Fibroblast of lung (primary cell): ENCODE measurements at regions not wholly inside any gene's neighbourhood (a gene's known extent, or its start where the extent isn't known, plus 50 kb on each side); places are given as distances from the start of the nearest gene placed in this dataset.
A peak's percentile ranks its signal among the peaks of the same experiment; 100 is the strongest.

Experiments used
- DNase-seq, 2 donors: peaks; one replicate each; pipeline versions ENCODE4 v3.0.0 to v3.0.0-alpha.2; 2010; ENCODE audit warnings: low read depth in 2 of 2
- H2AFZ ChIP-seq: 2 replicates; pipeline ENCODE4 v1.5.1; 2012; ENCODE audit warnings: low read length, control low read depth, inconsistent platforms
- H3K27ac ChIP-seq: 2 replicates; pipeline ENCODE4 v1.5.1; 2011; ENCODE audit warnings: low read length, control low read depth; ENCODE audit not compliant: insufficient read depth
- H3K27me3 ChIP-seq: 2 replicates; pipeline ENCODE4 v1.5.1; 2011; ENCODE audit warnings: mild to moderate bottlenecking, low read length; ENCODE audit not compliant: control insufficient read depth, insufficient read depth
- H3K36me3 ChIP-seq: 2 replicates; pipeline ENCODE4 v1.5.1; 2011; ENCODE audit warnings: low read length; ENCODE audit not compliant: control insufficient read depth, insufficient read depth
- H3K4me1 ChIP-seq: 2 replicates; pipeline ENCODE4 v1.5.1; 2011; ENCODE audit warnings: low read length; ENCODE audit not compliant: control insufficient read depth, insufficient read depth; ENCODE audit errors: extremely low read depth
- H3K4me2 ChIP-seq: 2 replicates; pipeline ENCODE4 v1.5.1; 2011; ENCODE audit warnings: low read length, control low read depth; ENCODE audit not compliant: insufficient read depth; ENCODE audit errors: extremely low read depth
- H3K4me3 ChIP-seq, 4 experiments: fragments of 200-600 bp in 1 of 4; sonication (generic) in 1 of 4; replicated peaks in 1 of 4; 2 replicates each; pipeline ENCODE4 v1.5.1; 2011 to 2016; ENCODE audit warnings: low read length in 4 of 4, low read depth in 3 of 4, mild to moderate bottlenecking in 3 of 4, control low read depth in 2 of 4, inconsistent platforms in 1 of 4, mixed read lengths in 1 of 4; ENCODE audit not compliant: insufficient read depth in 1 of 4; ENCODE audit errors: control extremely low read depth in 1 of 4
- H3K79me2 ChIP-seq: 2 replicates; pipeline ENCODE4 v1.5.1; 2012; ENCODE audit warnings: mild to moderate bottlenecking, low read length, inconsistent platforms; ENCODE audit not compliant: control insufficient read depth, insufficient read depth
- H3K9ac ChIP-seq: 2 replicates; pipeline ENCODE4 v1.5.1; 2011; ENCODE audit warnings: mild to moderate bottlenecking, low read length, control low read depth; ENCODE audit not compliant: insufficient read depth
- H3K9me3 ChIP-seq: 2 replicates; pipeline ENCODE4 v1.5.1; 2012; ENCODE audit warnings: low read depth, low read length; ENCODE audit not compliant: control insufficient read depth, insufficient read depth
- H4K20me1 ChIP-seq: 2 replicates; pipeline ENCODE4 v1.5.1; 2011; ENCODE audit warnings: low read length; ENCODE audit not compliant: control insufficient read depth, insufficient read depth; ENCODE audit errors: extremely low read depth
- EZH2 ChIP-seq: IDR thresholded peaks from 2 replicates; pipeline ENCODE4 v1.5.1; 2012; ENCODE audit warnings: low read length, control low read depth, mild to moderate bottlenecking; ENCODE audit errors: missing control alignments
- TF ChIP-seq, protein P1 (sequence below), 2 donors: IDR thresholded peaks in 1 of 2; conservative IDR thresholded peaks in 1 of 2; 1 replicate in 1 of 2; 2 replicates in 1 of 2; pipeline ENCODE4 v1.5.1; 2011 to 2012; ENCODE audit warnings: low read length in 2 of 2, control low read depth in 1 of 2, inconsistent platforms in 1 of 2, low read depth in 1 of 2, mild to moderate bottlenecking in 1 of 2

DNA sequence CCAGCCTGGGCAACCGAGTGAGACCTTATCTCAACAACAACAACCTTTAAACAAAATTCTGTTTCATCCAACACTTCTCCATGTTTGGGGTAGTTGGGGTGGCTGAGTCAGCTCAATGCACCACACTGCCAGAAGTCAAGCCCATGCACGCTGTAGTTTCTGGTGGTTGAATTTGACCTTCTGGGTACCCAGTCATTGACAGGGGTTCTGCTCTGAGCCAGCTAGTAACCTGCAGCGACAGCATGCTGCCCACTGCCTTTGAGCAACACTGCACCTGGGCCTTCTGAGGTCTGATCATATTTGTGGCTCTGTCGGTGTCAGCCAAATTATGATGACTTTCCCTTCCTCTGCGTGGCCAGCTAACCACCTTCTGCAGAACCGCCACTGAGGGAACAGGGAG is 84.6 kb upstream of the ZNF438 start:
- H2AFZ ChIP-seq, result no peak overlapping the region
- TF ChIP-seq EZH2, result no peak
- TF ChIP-seq, protein P1, sequence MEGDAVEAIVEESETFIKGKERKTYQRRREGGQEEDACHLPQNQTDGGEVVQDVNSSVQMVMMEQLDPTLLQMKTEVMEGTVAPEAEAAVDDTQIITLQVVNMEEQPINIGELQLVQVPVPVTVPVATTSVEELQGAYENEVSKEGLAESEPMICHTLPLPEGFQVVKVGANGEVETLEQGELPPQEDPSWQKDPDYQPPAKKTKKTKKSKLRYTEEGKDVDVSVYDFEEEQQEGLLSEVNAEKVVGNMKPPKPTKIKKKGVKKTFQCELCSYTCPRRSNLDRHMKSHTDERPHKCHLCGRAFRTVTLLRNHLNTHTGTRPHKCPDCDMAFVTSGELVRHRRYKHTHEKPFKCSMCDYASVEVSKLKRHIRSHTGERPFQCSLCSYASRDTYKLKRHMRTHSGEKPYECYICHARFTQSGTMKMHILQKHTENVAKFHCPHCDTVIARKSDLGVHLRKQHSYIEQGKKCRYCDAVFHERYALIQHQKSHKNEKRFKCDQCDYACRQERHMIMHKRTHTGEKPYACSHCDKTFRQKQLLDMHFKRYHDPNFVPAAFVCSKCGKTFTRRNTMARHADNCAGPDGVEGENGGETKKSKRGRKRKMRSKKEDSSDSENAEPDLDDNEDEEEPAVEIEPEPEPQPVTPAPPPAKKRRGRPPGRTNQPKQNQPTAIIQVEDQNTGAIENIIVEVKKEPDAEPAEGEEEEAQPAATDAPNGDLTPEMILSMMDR (conservative IDR thresholded peaks at IDR 0.05 in 1 of 2, IDR thresholded peaks at IDR 0.05 in 1 of 2; ENCODE audit: low read depth in 1 of 2, low read length in 2 of 2), result no peak
- DNase-seq, result peak in 1 of 2 donors; percentile 31
- no peak overlapping the region for H3K4me2 ChIP-seq
- no peaks in the 10 kb centered on the region for H4K20me1 ChIP-seq
- peaks cover 2% of the 10 kb centered on the region for H3K4me1 ChIP-seq
- no peaks in the 10 kb centered on the region for H3K27me3 ChIP-seq
- H3K4me3 ChIP-seq, result no peak overlapping the region
- H3K79me2 ChIP-seq, result no peaks in the 10 kb centered on the region
- no peak overlapping the region for H3K27ac ChIP-seq
- H3K36me3 ChIP-seq, result no peaks in the 10 kb centered on the region
- H3K9me3 ChIP-seq, result no peaks in the 10 kb centered on the region
- no peak overlapping the region for H3K9ac ChIP-seq

DNA sequence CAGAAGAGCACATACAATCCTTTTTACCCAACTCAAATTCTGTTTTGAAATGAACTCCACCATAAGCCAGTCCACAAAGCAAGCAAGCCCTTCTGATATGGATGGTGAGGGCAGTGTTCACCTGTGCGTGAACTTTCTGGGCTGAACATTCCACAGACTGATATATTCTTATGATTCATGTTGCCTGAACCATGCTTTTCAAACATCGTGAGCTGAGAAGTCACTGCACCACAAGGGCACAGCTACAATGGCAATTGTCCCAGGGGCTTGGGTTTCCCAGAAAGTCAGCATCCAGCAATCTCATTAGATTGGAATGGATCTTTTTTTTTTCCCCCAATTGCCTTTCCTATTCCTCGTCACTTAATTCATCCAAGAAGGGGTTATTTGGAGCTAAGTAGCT is 86.9 kb upstream of the ZNF438 start:
- Histone ChIP-seq H3K9ac (no peak overlapping the region), H3K9me3 (no peaks in the 10 kb centered on the region), H3K4me2 (no peak overlapping the region), H4K20me1 (no peaks in the 10 kb centered on the region), H3K27me3 (no peaks in the 10 kb centered on the region), H3K79me2 (no peaks in the 10 kb centered on the region), H3K4me3 (no peak overlapping the region), H3K27ac (no peak overlapping the region), H2AFZ (no peak overlapping the region), H3K36me3 (no peaks in the 10 kb centered on the region), H3K4me1 (peaks cover 6% of the 10 kb centered on the region)
- DNase-seq, result peak in 1 of 2 donors; percentile 92
- TF ChIP-seq, protein P1 (conservative IDR thresholded peaks at IDR 0.05 in 1 of 2, IDR thresholded peaks at IDR 0.05 in 1 of 2; ENCODE audit: low read depth in 1 of 2, low read length in 2 of 2), result no peak
- no peak for TF ChIP-seq EZH2

DNA sequence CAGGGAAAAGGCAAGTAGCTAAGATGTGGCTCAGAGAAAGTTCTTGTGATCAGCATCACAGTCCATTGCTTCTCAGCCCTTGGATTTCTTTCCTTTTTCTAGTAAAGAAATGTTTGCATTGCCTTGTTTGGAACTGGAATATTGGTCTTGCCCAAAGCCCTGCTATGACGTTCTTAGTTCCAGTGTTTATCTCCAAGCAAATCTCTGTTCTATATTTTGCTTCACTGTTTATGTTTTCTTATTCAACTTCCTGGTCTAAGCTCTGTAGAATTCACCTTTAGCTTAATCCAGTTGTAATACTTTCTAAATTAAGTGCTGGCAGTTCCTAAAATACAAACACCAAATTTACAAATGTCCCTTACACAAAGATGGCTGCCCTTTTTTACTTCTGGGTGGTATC is 88.7 kb upstream of the ZNF438 start:
- no peaks in the 10 kb centered on the region for H3K79me2 ChIP-seq
- peak overlapping the region; percentile 6 for H3K27ac ChIP-seq
- peaks cover 6% of the 10 kb centered on the region for H3K4me1 ChIP-seq
- TF ChIP-seq, protein P1 (conservative IDR thresholded peaks at IDR 0.05 in 1 of 2, IDR thresholded peaks at IDR 0.05 in 1 of 2; ENCODE audit: low read depth in 1 of 2, low read length in 2 of 2), result no peak
- TF ChIP-seq EZH2, result no peak
- H2AFZ ChIP-seq, result peak overlapping the region; percentile 47
- peak in 1 of 2 donors; percentile 56 for DNase-seq
- no peaks in the 10 kb centered on the region for H3K9me3 ChIP-seq
- H4K20me1 ChIP-seq, result no peaks in the 10 kb centered on the region
- no peak overlapping the region for H3K4me2 ChIP-seq
- no peak overlapping the region for H3K4me3 ChIP-seq
- H3K36me3 ChIP-seq, result no peaks in the 10 kb centered on the region
- no peaks in the 10 kb centered on the region for H3K27me3 ChIP-seq
- no peak overlapping the region for H3K9ac ChIP-seq
